Breast epithelium (tissue), 3 donors: ENCODE measurements at regions not wholly inside any gene's neighbourhood (a gene's known extent, or its start where the extent isn't known, plus 50 kb on each side); places are given as distances from the start of the nearest gene placed in this dataset.

ENCODE experiments used
- CTCF ChIP-seq, 3 donors: fragments of 450-650 bp; IDR thresholded peaks; one replicate each; pipeline ENCODE4 v1.5.1; 2016 to 2017; ENCODE audit warnings: antibody characterized with exemption in 3 of 3, mild to moderate bottlenecking in 3 of 3, moderate library complexity in 3 of 3
- POLR2A ChIP-seq: fragments of 450-650 bp; IDR thresholded peaks from one replicate; pipeline ENCODE4 v1.6.1; 2016; ENCODE audit warnings: antibody characterized with exemption, mild to moderate bottlenecking, moderate library complexity
- POLR2AphosphoS5 ChIP-seq, 3 donors: sonication (generic); formaldehyde crosslinking; IDR thresholded peaks; one replicate each; pipeline ENCODE4 v1.6.1; 2017; ENCODE audit warnings: antibody characterized with exemption in 3 of 3

- TF ChIP-seq CTCF (IDR thresholded peaks at IDR 0.05) (no peak), POLR2A (no peak), POLR2AphosphoS5 (IDR thresholded peaks at IDR 0.05) (no peak)
Observed at GRCh38 chr11:23573429-23573828, 713.2 kb upstream of the CCDC179 start.
